NCI-H82 (cell line): ENCODE measurements at regions not wholly inside any gene's neighbourhood (a gene's known extent, or its start where the extent isn't known, plus 50 kb on each side); places are given as distances from the start of the nearest gene placed in this dataset.
A peak's percentile ranks its signal among the peaks of the same experiment; 100 is the strongest.

Experiments
- DNase-seq: peaks from one replicate; lab custom pipeline; 2025; lab: John Stamatoyannopoulos, UW

- no peak for DNase-seq
Measured at GRCh38 chr3:79542-79941, 117.0 kb upstream of the CHL1 start.

- no peak for DNase-seq
Measured at GRCh38 chr3:82508-82907, 114.1 kb upstream of the CHL1 start.

- DNase-seq = peak; percentile 53
Measured at GRCh38 chr3:83096-83495, 113.5 kb upstream of the CHL1 start.

- DNase-seq = peak; percentile 96
Measured at GRCh38 chr3:85180-85579, 111.4 kb upstream of the CHL1 start.

GRCh38 chr3:88267-88666 lies 108.3 kb upstream of the CHL1 start:
- DNase-seq = no peak

GRCh38 chr3:93746-94145 lies 102.8 kb upstream of the CHL1 start:
- no peak for DNase-seq

GRCh38 chr3:96259-96658 lies 100.3 kb upstream of the CHL1 start:
- no peak for DNase-seq

- peak; percentile 62 for DNase-seq
Measured at GRCh38 chr3:97417-98258, 98.9 kb upstream of the CHL1 start.

- peak; percentile 95 for DNase-seq
Measured at GRCh38 chr3:98259-98654, 98.3 kb upstream of the CHL1 start.

- DNase-seq = peak; percentile 32
Measured at GRCh38 chr3:99506-99905, 97.1 kb upstream of the CHL1 start.

GRCh38 chr3:102484-102883 lies 94.1 kb upstream of the CHL1 start:
- DNase-seq = no peak

- DNase-seq = no peak
Measured at GRCh38 chr3:103991-104390, 92.6 kb upstream of the CHL1 start.

GRCh38 chr3:105585-105984 lies 91.0 kb upstream of the CHL1 start:
- DNase-seq = no peak

GRCh38 chr3:106619-107018 lies 89.9 kb upstream of the CHL1 start:
- DNase-seq = no peak

- DNase-seq = no peak
Measured at GRCh38 chr3:111143-112069, 85.2 kb upstream of the CHL1 start.

- no peak for DNase-seq
Measured at GRCh38 chr3:112773-113172, 83.8 kb upstream of the CHL1 start.

- no peak for DNase-seq
Measured at GRCh38 chr3:118666-119065, 77.9 kb upstream of the CHL1 start.

- no peak for DNase-seq
Measured at GRCh38 chr3:123341-123740, 73.2 kb upstream of the CHL1 start.

GRCh38 chr3:124557-125179 lies 71.9 kb upstream of the CHL1 start:
- DNase-seq = no peak

- no peak for DNase-seq
Measured at GRCh38 chr3:128515-129172, 67.9 kb upstream of the CHL1 start.

GRCh38 chr3:131151-131888 lies 65.2 kb upstream of the CHL1 start:
- DNase-seq = peak; percentile 22
